ENCODE measurements at regions not wholly inside any gene's neighbourhood (a gene's known extent, or its start where the extent isn't known, plus 50 kb on each side); places are given as distances from the start of the nearest gene placed in this dataset.

DNA sequence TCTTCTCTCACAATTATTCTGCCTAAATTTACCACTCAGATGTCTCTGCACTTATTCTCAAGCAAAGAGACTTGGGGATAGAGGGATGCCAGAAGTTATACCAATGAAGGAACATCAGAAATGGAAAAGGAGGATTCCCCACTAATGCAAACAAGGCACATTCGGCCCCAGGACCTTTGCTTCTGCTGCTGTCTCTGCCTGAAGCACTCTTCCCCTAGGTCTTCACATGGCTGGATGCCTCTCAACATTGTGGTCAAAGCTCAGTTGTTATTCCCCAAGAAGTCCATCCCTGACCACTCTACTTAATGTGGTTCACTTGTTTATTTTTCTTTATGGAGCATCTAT, 508.7 kb downstream of the DOK5 start:
- TF ChIP-seq SP1 (IDR thresholded peaks at IDR 0.05) (no peak), L3MBTL2 (conservative IDR thresholded peaks at IDR 0.05) (no peak), NFRKB (IDR thresholded peaks at IDR 0.05) (no peak), ELF4 (IDR thresholded peaks at IDR 0.05) (no peak), FOXM1 (IDR thresholded peaks at IDR 0.05; ENCODE audit: borderline replicate concordance) (no peak), HDGF (IDR thresholded peaks at IDR 0.05; ENCODE audit: borderline replicate concordance) (no peak), ZNF384 (IDR thresholded peaks at IDR 0.05) (no peak), CTBP1 (IDR thresholded peaks at IDR 0.05; ENCODE audit: borderline replicate concordance) (no peak), FOXA1 (IDR thresholded peaks at IDR 0.05) (no peak), SUZ12 (IDR thresholded peaks at IDR 0.05) (no peak)
- TF ChIP-seq, protein P1, sequence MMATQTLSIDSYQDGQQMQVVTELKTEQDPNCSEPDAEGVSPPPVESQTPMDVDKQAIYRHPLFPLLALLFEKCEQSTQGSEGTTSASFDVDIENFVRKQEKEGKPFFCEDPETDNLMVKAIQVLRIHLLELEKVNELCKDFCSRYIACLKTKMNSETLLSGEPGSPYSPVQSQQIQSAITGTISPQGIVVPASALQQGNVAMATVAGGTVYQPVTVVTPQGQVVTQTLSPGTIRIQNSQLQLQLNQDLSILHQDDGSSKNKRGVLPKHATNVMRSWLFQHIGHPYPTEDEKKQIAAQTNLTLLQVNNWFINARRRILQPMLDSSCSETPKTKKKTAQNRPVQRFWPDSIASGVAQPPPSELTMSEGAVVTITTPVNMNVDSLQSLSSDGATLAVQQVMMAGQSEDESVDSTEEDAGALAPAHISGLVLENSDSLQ (IDR thresholded peaks at IDR 0.05): no peak
